HG02571 (cell line): ENCODE measurements at regions not wholly inside any gene's neighbourhood (a gene's known extent, or its start where the extent isn't known, plus 50 kb on each side); places are given as distances from the start of the nearest gene placed in this dataset.

Experiments used
- ATAC-seq: cut with Tn5 transposase; IDR thresholded peaks from one replicate; pipeline ENCODE4 v1.9.1; 2021; ENCODE audit warnings: mild to moderate bottlenecking, moderate library complexity; ENCODE audit not compliant: unreplicated experiment

DNA sequence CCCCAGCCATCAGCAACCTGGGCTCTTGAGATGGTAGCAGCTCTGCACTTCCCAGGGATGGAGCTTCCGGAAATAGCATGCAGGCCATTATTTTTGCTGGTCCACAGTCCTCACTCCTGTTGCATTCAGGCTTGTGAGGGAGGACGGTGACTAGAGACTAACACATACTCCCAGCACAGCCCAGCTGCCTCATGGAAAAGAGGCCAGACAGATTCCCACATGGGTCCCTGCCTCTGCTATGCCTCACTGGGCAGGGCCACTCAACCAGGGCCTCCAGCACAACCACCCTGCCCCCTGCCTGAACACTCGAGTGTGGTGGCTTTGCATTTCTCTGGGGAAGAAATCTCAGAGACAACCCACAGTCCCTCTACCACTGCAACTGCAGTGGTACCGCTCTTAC lies 1195.1 kb downstream of the PCDH18 start:
- ATAC-seq: no peak

DNA sequence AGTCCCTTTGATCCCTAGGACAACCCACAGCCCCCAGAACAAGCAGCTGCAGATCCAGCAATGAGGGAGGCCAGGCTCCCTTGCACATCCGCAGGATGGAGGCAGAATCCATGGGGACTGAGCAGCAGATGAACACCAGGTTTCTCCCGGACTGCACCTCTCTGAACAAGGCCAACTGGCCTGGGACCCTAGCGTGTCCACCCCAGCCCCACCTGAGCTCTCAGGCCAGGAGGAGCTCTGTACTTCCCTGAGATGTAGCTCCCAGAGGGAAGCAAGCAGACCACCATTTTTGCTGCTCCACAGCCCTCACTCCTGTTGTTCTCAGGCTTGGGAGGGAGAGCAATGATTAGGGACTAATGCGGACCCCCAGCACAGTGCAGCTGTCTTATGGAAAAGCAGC lies 1195.8 kb downstream of the PCDH18 start:
- no peak for ATAC-seq

DNA sequence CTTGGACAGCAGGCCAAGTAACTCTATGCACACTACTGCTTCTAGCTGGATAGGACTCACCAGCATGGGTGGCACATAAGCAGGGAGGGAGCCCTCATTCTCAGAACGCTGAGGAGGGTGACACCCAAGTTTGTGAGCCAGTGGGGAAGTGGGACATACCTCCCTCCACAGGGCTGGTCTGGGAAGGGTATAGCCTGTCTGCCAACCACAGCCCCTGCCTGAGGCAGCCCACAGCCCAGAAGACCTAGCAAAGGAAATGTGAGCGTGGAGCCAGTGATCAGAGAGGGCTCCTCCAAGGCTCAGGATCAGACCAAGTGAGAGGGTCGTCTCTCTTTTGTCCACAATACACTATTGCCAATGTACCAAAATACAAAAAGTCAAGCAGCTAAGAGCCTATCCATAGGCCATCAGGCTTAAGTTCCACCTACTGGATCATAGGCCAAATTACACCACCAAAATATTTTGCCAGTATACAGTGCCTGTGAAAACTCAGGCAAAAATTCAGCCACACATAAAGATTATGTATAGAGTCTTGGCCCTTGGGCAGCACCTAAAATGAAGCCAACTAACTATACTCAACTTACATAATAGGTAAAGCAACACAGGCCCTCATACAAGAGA lies 1203.1 kb downstream of the PCDH18 start:
- no peak for ATAC-seq

DNA sequence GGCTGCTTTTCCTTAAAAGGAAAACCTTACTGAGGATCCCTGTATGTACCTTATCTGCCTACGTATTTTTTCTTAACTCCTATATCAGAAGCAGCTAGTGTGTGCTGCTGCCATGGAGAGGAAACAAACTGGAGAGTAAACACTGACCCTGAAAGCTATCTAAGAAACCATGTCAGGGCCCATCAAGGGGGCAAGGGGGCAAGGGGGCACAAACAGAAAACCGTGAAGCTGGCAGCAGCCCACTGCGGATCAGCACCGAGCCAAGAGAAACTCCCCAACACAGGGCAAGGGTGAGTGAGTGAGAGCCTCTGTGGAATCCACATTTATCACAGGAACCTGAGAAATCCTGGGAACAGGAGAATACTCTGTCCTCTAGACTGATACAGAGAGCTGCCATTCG lies 1204.2 kb downstream of the PCDH18 start:
- ATAC-seq: no peak

DNA sequence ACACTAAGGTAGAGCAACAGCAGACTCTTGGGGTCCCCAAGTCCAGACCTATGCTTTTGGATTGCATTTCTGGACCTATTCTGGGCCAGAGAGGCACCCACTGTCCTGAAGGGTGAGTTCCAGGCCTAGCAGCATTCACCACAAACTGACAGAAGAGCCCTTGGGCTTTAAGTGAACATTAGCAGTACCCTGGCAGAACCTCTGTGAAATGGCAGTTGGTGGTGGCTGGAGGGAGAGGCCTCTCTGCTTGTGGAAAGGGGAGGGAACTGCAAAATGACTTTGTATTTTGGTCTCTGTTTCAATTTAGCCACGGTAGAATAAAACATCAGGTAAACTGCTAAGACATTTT lies 1211.9 kb downstream of the PCDH18 start:
- ATAC-seq: no peak

DNA sequence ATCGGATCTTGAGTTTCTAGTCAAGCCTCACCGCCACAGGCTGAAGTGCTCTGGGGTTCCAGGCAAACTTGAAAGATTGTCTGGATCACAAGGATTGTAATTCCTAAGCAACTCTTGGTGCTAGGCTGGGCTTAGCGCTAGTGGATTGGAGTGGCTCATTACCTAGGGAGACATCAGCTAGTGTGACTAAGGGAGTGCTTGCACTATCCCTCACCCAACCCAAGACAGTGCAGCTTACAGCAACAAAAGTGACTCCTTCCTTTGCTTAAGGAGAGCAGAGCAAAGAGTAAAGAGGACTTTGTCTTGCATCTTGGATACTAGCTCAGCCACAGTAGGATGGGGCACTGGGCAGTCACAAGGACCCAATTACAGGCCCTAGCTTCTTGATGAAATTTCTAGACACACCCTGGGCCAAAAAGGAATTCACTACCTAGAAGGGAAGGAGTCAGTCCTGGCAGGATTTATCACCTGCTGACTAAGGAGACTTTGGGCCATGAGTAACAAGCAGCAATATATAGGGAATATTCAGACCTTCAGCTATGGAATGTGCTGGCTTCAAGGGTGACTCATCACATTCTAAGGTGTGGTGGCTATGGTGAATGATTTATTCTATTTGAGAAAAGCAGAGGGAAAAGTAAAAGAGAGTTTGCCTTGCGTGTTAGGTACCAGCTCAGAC lies 1212.4 kb downstream of the PCDH18 start:
- ATAC-seq: no peak

DNA sequence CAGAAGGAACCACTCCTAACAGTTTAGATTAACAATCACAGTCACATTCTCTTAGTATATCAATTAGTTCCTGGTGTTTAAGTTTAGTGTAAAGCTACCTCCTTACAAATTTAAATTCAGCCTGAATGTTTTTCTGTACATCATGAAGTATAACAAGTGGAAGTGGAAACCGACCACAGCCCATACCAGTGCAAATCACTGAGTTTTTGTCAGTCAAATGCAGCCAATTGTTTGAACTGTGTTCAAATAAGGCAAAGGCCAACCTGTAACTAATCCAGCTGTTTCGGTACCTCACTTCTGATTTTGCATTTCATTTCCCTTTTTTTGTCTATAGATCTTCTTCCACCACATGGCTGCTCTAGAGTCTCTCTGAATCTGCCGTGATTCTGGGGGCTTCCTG lies 1215.3 kb downstream of the PCDH18 start:
- ATAC-seq: no peak

DNA sequence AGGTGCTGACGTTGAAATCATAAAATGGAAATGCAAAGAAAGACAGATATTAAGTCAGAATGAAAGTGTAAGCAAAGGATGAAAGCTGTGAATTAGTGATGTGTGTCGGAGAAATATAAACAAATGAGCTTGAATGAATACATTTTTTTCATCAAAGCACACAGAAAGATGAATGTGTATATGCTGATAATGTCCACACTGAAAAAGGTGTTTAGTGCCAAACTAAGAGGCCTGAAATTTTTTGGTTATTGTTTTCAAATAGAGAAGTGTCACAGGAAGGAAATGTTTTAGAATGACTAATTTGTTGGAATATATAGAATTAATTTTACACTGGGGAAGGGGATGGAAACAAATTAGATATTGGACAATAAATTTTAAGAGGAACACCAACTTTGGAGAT lies 1217.6 kb downstream of the PCDH18 start:
- no peak for ATAC-seq

DNA sequence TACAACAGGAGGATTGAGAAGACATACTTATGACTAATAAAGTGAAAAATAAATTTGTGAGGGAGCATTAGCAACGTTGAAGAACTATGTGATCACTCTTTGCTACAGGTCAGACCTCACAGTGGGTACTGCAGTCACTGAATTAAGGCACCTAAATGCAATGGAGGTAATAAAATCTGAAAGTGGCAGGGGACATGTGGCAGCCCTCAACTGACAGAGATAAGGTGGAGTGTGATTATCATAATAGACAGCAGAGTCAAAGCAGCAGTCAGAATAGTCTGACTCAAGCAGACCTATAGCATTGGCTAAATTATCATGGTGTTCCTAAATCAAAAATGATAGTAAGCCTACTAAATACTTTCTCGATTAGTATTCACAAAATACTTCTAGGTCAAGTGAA lies 1220.5 kb downstream of the PCDH18 start:
- no peak for ATAC-seq

DNA sequence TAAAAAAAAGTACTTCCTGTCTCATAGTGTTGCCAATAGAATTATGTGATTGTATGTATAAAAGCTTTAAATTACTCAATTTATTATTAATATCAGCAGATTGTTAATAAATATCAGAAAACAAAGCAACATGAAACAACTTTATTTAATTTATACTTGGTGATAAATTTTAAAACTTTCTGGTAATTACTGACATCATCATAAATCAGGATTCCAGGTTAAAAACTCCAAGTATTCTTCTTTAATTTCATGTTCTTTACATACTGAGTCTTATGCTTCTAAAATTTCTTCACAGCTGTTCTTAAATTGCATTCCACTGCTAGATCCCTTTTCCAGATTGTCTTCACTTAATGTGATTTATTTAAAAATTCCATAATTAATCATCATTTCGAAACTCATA lies 1224.5 kb downstream of the PCDH18 start:
- ATAC-seq: no peak

DNA sequence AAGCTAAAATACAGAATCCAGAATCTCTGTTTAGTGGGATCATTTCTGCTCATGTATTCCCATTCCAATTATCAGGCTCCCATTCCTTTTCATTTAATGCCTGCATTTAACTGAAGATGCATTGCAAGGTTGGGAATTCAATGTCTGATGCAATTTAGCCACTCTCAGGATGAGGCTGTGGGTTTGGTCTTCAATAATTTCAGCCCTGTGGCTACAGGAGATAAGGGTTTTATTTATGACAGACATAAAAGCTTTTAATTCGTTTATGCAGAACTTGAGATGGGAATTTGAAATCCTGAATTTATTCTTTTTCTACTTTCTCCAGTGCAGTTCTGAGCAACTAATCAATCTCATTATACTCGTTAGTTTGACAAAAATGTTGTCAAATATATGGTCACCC lies 1225.9 kb downstream of the PCDH18 start:
- ATAC-seq: no peak

DNA sequence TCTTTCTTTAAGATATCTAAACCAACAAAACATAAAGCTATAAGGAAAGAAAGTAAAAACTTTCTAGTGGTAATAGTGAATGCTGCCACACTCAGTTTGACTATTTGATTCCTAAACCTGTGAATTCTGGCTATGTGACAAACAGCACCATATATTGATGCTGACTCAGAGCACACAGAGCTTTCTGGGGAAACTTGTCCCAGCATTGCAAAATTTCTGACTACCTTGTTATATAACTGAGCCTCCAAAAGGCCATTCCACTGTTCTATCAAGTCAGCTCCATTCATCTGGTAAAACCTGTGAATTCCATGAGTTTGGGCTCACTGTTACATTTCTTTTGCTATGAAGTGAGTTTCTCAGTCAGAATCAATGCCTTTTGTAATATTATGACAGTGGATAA lies 1229.7 kb downstream of the PCDH18 start:
- ATAC-seq: no peak

DNA sequence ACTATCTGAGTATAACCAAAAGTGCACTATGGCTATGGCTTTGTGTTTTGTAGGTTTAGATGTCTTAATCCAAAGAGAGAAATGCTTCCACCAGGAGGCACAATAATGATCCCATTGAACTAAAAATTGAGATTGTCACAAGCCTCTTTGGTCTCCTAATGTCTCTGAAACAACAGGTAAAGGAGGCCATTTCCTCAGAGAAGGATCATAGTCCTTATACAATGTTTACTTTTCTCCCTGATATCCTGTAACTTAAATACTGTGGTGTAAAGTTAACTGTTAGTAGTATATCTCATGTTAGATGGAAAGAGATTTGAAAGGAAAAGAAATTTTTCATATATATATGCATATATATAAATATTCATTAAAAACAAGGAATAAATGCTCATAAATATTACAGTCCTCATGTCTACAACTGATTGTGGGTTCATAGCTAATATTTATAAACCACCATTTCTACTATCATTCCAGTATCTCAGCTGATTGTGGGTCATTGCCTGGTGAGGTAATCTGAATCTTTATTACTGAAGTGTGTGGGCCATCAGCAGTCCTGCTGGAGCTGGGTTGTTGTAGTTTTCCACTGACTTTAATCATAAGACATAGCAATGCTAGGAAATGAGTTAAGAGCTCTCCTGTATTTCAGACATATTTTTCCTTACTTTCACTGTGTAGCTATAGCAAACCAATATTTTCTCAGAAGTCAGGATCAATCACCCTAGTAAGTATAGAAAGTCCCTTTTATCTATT lies 1230.4 kb downstream of the PCDH18 start:
- ATAC-seq: no peak

DNA sequence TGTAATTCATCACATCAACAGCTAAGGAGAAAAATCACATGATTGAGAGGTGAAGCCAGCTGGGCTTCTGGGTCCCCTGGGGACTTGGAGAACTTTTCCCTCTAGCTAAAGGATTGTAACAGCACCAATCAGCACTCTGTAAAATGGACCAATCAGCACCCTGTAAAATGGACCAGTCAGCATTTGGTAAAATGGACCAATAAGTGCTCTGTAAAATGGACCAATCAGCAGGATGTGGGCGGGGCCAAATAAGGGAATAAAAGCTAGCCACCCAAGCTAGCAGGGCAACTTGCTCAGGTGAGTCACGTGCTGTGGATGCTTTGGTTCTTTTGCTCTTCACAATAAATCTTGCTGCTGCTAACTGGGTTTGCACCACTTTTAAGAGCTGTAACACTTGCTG lies 1248.3 kb downstream of the PCDH18 start:
- no peak for ATAC-seq

DNA sequence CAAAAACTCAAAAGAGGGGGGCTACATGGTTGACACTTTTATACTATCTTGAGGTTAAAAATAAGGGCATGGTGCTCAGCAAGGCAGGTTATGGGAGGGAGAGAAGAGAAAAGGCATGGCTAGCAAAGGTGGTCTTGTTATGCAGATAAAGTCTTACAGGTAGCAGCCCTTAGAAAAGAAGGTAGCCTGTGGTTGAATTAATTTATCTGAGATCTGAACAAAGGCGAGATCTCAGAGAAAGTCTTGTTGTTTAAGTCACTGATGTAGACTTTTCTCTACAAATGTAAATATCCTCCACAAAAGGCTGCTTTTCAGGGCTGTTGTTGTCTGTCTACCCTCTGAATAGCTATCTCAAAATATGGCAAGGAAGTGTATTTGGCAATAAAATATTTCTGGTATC lies 1250.4 kb downstream of the PCDH18 start:
- no peak for ATAC-seq

DNA sequence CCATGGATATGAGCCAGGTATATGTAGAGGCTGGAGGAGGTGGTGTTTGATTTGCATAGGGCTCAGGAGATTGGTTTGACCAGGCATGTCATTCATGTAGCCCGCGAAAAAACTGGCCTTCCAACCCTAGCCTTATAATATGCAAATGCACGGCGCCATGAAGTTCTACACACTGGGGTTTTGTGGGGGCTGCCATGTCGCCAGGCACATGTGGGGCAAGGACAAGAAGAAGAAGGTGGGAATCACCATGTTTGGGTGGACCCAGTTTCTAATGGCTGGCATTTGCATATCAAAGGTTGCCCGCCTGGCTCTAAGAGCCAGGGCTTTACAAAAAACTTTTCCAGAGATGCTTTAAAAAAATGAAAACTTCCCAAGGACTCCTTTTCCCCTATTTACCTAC lies 1251.0 kb downstream of the PCDH18 start:
- no peak for ATAC-seq

DNA sequence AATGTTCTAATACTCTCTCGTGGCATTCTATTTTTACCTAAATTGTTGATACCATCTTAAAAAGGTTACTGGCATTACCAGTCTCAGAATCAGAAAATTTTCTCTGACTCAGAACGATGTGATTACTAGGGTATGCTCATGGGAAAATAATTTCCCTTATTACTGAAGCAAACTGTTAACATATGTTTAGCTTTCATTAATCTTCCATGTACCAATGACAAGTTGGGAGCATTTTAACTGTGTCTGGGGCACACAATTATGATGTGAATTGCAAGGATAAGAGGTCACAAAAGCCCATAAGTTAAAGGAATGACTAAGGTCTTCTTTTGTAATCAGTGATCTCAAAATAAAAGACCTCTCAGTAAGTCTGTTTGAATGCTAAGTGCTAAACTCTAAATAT lies 1254.6 kb downstream of the PCDH18 start:
- no peak for ATAC-seq

DNA sequence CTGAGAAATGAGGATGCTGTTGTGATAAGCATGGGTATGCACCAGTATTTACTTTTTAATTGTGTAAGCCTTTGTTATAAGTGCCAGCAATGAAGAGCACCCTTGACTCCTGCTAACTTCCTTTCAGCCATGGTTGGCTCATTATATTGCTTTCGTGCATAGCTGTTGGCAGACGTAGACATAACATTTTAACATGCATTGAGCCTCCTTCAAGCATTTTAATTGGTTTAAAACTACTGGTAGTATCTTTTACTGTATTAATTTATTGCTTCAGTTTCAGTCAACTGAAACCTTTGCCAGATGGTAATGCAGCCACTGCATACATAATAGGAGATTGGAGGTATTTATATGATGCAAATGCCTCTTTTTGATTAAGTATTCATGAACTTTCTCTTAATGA lies 1285.4 kb downstream of the PCDH18 start:
- ATAC-seq: no peak

DNA sequence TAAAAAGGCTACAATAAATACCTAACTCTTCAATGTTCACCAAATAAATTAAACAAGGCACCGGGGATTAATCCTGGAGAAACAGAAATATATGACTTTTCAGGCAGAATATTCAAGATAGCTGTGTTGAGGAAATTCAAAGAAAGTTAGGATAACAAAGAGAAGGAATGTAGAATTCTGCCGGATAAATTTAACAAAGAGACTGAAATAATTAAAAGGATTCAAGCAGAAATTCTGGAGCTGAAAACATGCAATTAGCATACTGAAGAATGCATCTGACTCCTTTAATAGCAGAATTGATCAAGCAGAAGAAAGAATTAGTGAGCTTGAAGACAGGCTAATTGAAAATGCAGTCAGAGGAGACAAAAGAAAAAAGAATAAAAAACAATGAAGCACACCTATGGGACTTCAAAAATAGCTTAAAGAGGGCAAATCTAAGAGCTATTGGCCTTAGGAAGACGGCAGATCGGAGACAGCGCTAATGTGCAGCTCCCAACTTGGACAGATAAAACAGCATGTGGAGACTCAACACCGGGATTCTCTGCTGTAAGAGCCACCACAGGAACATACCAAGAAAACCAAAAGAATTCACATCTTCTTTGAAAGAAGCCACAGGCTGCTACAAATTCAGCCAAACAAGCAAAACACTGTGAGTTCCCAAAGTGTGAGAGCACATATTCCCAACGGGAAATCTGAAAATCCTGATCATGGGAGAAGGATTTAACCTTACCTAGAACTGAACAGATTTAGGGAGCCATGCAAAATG lies 1290.9 kb downstream of the PCDH18 start:
- ATAC-seq: no peak

DNA sequence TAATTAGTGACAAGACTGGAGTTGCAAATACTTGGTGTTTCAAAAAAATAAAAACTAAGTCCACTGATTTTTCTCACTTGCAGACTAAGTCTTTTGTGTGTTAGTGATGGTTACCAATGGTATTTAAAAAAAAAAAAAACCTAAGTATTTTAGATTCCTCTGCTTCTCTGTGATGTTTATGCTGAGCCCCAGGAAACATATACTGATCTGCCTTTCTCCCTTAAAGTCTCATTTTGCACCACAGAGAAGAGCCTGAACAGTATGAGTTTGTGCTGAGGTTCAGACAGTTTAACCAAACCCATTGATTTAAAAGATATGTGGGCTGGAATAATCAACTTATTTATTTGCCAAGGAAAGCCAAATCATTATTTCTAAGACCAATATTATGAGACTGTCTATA lies 1305.0 kb downstream of the PCDH18 start:
- ATAC-seq: no peak

DNA sequence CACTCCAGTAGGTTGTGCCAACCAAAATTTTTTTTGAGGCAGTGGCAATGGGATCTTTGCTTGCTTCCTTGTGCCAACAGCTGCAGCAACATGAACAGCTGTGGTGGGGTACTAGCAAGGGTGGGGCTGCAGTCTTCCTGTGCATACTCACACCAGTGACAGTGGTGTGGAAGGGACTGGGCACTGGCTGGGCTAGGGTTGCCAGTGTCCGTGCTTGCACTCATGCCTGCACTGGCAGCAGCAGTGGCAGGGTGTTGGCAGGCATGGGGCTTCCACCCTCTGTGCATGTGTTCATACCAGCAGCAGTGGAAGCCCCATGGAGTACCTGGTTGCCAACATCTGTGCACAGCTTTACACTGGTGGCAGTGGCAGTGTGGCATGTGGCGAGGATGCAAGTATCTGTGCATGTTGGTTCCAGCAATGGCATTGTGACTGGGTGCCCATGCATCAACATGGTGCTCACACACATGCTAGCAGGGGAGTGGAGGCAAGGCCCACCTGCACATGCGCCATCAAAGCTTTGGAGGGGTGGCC lies 1312.6 kb downstream of the PCDH18 start:
- ATAC-seq: no peak
